ENCODE measurements at regions not wholly inside any gene's neighbourhood (a gene's known extent, or its start where the extent isn't known, plus 50 kb on each side); places are given as distances from the start of the nearest gene placed in this dataset.

- TF ChIP-seq SPI1 (IDR thresholded peaks at IDR 0.05; ENCODE audit: borderline replicate concordance, low read depth) (no peak), GABPA (IDR thresholded peaks at IDR 0.05; ENCODE audit: low read depth) (no peak), CTCF (IDR thresholded peaks at IDR 0.05; ENCODE audit: insufficient read depth, low read length) (no peak), POLR2AphosphoS5 (IDR thresholded peaks at IDR 0.05; ENCODE audit: low read depth) (no peak)
- TF ChIP-seq, protein P1, sequence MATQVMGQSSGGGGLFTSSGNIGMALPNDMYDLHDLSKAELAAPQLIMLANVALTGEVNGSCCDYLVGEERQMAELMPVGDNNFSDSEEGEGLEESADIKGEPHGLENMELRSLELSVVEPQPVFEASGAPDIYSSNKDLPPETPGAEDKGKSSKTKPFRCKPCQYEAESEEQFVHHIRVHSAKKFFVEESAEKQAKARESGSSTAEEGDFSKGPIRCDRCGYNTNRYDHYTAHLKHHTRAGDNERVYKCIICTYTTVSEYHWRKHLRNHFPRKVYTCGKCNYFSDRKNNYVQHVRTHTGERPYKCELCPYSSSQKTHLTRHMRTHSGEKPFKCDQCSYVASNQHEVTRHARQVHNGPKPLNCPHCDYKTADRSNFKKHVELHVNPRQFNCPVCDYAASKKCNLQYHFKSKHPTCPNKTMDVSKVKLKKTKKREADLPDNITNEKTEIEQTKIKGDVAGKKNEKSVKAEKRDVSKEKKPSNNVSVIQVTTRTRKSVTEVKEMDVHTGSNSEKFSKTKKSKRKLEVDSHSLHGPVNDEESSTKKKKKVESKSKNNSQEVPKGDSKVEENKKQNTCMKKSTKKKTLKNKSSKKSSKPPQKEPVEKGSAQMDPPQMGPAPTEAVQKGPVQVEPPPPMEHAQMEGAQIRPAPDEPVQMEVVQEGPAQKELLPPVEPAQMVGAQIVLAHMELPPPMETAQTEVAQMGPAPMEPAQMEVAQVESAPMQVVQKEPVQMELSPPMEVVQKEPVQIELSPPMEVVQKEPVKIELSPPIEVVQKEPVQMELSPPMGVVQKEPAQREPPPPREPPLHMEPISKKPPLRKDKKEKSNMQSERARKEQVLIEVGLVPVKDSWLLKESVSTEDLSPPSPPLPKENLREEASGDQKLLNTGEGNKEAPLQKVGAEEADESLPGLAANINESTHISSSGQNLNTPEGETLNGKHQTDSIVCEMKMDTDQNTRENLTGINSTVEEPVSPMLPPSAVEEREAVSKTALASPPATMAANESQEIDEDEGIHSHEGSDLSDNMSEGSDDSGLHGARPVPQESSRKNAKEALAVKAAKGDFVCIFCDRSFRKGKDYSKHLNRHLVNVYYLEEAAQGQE (IDR thresholded peaks at IDR 0.05; ENCODE audit: insufficient replicate concordance, low read depth), result no peak
- H3K4me3 ChIP-seq (replicated peaks; ENCODE audit: insufficient read depth, low read length), result no peak overlapping the region
- DNase-seq (ENCODE audit: low read depth in 1 of 2, low spot score in 1 of 2), result no peak
- no peaks in the 10 kb centered on the region for H3K27me3 ChIP-seq (ENCODE audit: insufficient read depth, poor library complexity, severe bottlenecking)
- H3K27ac ChIP-seq (replicated peaks), result no peak overlapping the region
Observed at GRCh38 chr9:13899924-13900323, 414.0 kb downstream of the NFIB start.

- no peak for DNase-seq (ENCODE audit: low read depth in 1 of 2, low spot score in 1 of 2)
- Histone ChIP-seq H3K4me3 (replicated peaks; ENCODE audit: insufficient read depth, low read length) (no peak overlapping the region), H3K27me3 (ENCODE audit: insufficient read depth, poor library complexity, severe bottlenecking) (no peaks in the 10 kb centered on the region), H3K27ac (replicated peaks) (no peak overlapping the region)
- TF ChIP-seq SPI1 (IDR thresholded peaks at IDR 0.05; ENCODE audit: borderline replicate concordance, low read depth), result no peak
Observed at GRCh38 chr9:13898957-13899356, 415.0 kb downstream of the NFIB start.

GRCh38 chr9:13896922-13897835, 416.8 kb downstream of the NFIB start:
- DNase-seq (ENCODE audit: low read depth in 1 of 2, low spot score in 1 of 2), result no peak
- no peaks in the 10 kb centered on the region for H3K27me3 ChIP-seq (ENCODE audit: insufficient read depth, poor library complexity, severe bottlenecking)
- H3K4me3 ChIP-seq (replicated peaks; ENCODE audit: insufficient read depth, low read length), result no peak overlapping the region
- H3K27ac ChIP-seq (replicated peaks), result no peak overlapping the region
- TF ChIP-seq POLR2AphosphoS5 (IDR thresholded peaks at IDR 0.05; ENCODE audit: low read depth) (no peak), SPI1 (IDR thresholded peaks at IDR 0.05; ENCODE audit: borderline replicate concordance, low read depth) (no peak), GABPA (IDR thresholded peaks at IDR 0.05; ENCODE audit: low read depth) (no peak), CTCF (IDR thresholded peaks at IDR 0.05; ENCODE audit: insufficient read depth, low read length) (no peak)
- TF ChIP-seq, protein P1 (IDR thresholded peaks at IDR 0.05; ENCODE audit: insufficient replicate concordance, low read depth), result no peak

DNA sequence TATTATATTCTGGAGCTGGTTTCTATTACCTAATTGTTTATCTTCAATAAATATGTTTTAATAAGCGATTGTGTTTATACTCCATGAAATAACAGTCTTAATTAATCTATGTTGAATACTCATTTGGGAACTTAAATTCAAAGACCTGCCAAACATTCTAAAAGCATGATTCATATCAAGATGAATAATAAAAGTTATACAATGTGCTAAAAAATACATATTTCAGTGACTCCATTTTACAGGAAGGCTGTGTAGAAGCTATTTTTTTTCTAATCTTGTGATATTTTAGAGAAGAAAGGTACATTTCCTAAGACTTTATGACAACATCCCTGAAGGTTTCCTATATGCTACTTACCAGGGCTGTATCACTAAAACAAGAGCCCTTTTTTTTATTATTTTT, 417.9 kb downstream of the NFIB start:
- DNase-seq (ENCODE audit: low read depth in 1 of 2, low spot score in 1 of 2), result no peak
- Histone ChIP-seq H3K27me3 (ENCODE audit: insufficient read depth, poor library complexity, severe bottlenecking) (no peaks in the 10 kb centered on the region), H3K27ac (replicated peaks) (no peak overlapping the region), H3K4me3 (replicated peaks; ENCODE audit: insufficient read depth, low read length) (no peak overlapping the region)
- TF ChIP-seq, protein P1 (IDR thresholded peaks at IDR 0.05; ENCODE audit: insufficient replicate concordance, low read depth), result no peak
- TF ChIP-seq SPI1 (IDR thresholded peaks at IDR 0.05; ENCODE audit: borderline replicate concordance, low read depth) (no peak), CTCF (IDR thresholded peaks at IDR 0.05; ENCODE audit: insufficient read depth, low read length) (no peak), GABPA (IDR thresholded peaks at IDR 0.05; ENCODE audit: low read depth) (no peak), POLR2AphosphoS5 (IDR thresholded peaks at IDR 0.05; ENCODE audit: low read depth) (no peak)
